Activated T-helper 17 cell treated with anti-CD3 and anti-CD28 coated beads, Interleukin-2, amount 50 U/mL, for 72 hours (primary cell): ENCODE measurements at regions not wholly inside any gene's neighbourhood (a gene's known extent, or its start where the extent isn't known, plus 50 kb on each side); places are given as distances from the start of the nearest gene placed in this dataset.
A peak's percentile ranks its signal among the peaks of the same experiment; 100 is the strongest.

Source experiments
- ATAC-seq: fragments of 150-1000 bp; cut with Tn5 transposase; replicated peaks from 2 replicates; pipeline ENCODE4 v1.10.0; 2021; ENCODE audit warnings: mild to moderate bottlenecking, moderate library complexity
- H3K27ac Mint-ChIP-seq: one replicate; pipeline ENCODE4 v1.8.0; 2022; ENCODE audit warnings: mixed read lengths
- H3K27me3 Mint-ChIP-seq: one replicate; pipeline ENCODE4 v1.8.0; 2022; ENCODE audit warnings: mixed read lengths
- H3K36me3 Mint-ChIP-seq: one replicate; pipeline ENCODE4 v1.8.0; 2022; ENCODE audit warnings: low read depth, mild to moderate bottlenecking, mixed read lengths
- H3K4me1 Mint-ChIP-seq: one replicate; pipeline ENCODE4 v1.8.0; 2022; ENCODE audit warnings: mixed read lengths
- H3K4me3 Mint-ChIP-seq: one replicate; pipeline ENCODE4 v1.8.0; 2022; ENCODE audit warnings: mild to moderate bottlenecking, mixed read lengths
- H3K9me3 Mint-ChIP-seq: one replicate; pipeline ENCODE4 v1.8.0; 2022; ENCODE audit warnings: mixed read lengths

GRCh38 chr1:3981746-3982505 lies 81.9 kb upstream of the C1orf174 start:
- Mint-ChIP-seq H3K4me1 (no peaks in the 10 kb centered on the region), H3K27me3 (peaks cover 17% of the 10 kb centered on the region), H3K9me3 (no peaks in the 10 kb centered on the region), H3K36me3 (no peaks in the 10 kb centered on the region), H3K4me3 (no peak overlapping the region), H3K27ac (no peak overlapping the region)
- ATAC-seq = no peak

GRCh38 chr1:3983181-3983580 lies 83.1 kb upstream of the C1orf174 start:
- Mint-ChIP-seq H3K27me3 (peaks cover 10% of the 10 kb centered on the region), H3K9me3 (no peaks in the 10 kb centered on the region)
- ATAC-seq = no peak

GRCh38 chr1:3984586-3984985 lies 84.5 kb upstream of the C1orf174 start:
- peaks cover 14% of the 10 kb centered on the region for H3K27me3 Mint-ChIP-seq
- no peaks in the 10 kb centered on the region for H3K9me3 Mint-ChIP-seq

More at GRCh38 chr1:3983181-3983580, 83.1 kb upstream of the C1orf174 start:
- H3K4me3 Mint-ChIP-seq = no peak overlapping the region
- H3K27ac Mint-ChIP-seq = no peak overlapping the region
- H3K36me3 Mint-ChIP-seq = no peaks in the 10 kb centered on the region
- no peaks in the 10 kb centered on the region for H3K4me1 Mint-ChIP-seq

GRCh38 chr1:3986686-3987218 lies 86.7 kb upstream of the C1orf174 start:
- ATAC-seq = no peak
- no peaks in the 10 kb centered on the region for H3K36me3 Mint-ChIP-seq
- no peaks in the 10 kb centered on the region for H3K9me3 Mint-ChIP-seq
- H3K27ac Mint-ChIP-seq = no peak overlapping the region
- no peak overlapping the region for H3K4me3 Mint-ChIP-seq
- H3K27me3 Mint-ChIP-seq = peaks cover 21% of the 10 kb centered on the region
- no peaks in the 10 kb centered on the region for H3K4me1 Mint-ChIP-seq

More at GRCh38 chr1:3984586-3984985, 84.5 kb upstream of the C1orf174 start:
- no peak overlapping the region for H3K27ac Mint-ChIP-seq
- ATAC-seq = no peak
- no peaks in the 10 kb centered on the region for H3K36me3 Mint-ChIP-seq
- H3K4me1 Mint-ChIP-seq = no peaks in the 10 kb centered on the region
- no peak overlapping the region for H3K4me3 Mint-ChIP-seq

GRCh38 chr1:3987669-3988235 lies 87.7 kb upstream of the C1orf174 start:
- H3K4me1 Mint-ChIP-seq = peaks cover 5% of the 10 kb centered on the region
- H3K9me3 Mint-ChIP-seq = peaks cover 4% of the 10 kb centered on the region
- no peak overlapping the region for H3K27ac Mint-ChIP-seq
- H3K36me3 Mint-ChIP-seq = peaks cover 8% of the 10 kb centered on the region
- ATAC-seq = no peak
- no peak overlapping the region for H3K4me3 Mint-ChIP-seq
- H3K27me3 Mint-ChIP-seq = peaks cover 23% of the 10 kb centered on the region

GRCh38 chr1:3988431-3988830 lies 88.4 kb upstream of the C1orf174 start:
- no peak overlapping the region for H3K27ac Mint-ChIP-seq
- H3K36me3 Mint-ChIP-seq = peaks cover 8% of the 10 kb centered on the region
- peaks cover 4% of the 10 kb centered on the region for H3K9me3 Mint-ChIP-seq
- no peak overlapping the region for H3K4me3 Mint-ChIP-seq
- no peak for ATAC-seq
- peaks cover 18% of the 10 kb centered on the region for H3K27me3 Mint-ChIP-seq
- H3K4me1 Mint-ChIP-seq = peaks cover 5% of the 10 kb centered on the region

- H3K27me3 Mint-ChIP-seq = peaks cover 21% of the 10 kb centered on the region
- H3K4me1 Mint-ChIP-seq = peaks cover 5% of the 10 kb centered on the region
- H3K36me3 Mint-ChIP-seq = peaks cover 8% of the 10 kb centered on the region
- H3K4me3 Mint-ChIP-seq = no peak overlapping the region
- ATAC-seq = no peak
- H3K27ac Mint-ChIP-seq = no peak overlapping the region
- H3K9me3 Mint-ChIP-seq = peaks cover 4% of the 10 kb centered on the region
Measured at GRCh38 chr1:3989465-3989864, 89.4 kb upstream of the C1orf174 start.

GRCh38 chr1:3992103-3992556 lies 92.1 kb upstream of the C1orf174 start:
- H3K9me3 Mint-ChIP-seq = peaks cover 4% of the 10 kb centered on the region
- ATAC-seq = peak; percentile 32
- peak overlapping the region; percentile 82 for H3K27ac Mint-ChIP-seq
- H3K36me3 Mint-ChIP-seq = peaks cover 8% of the 10 kb centered on the region
- H3K4me1 Mint-ChIP-seq = peaks cover 5% of the 10 kb centered on the region
- H3K4me3 Mint-ChIP-seq = no peak overlapping the region
- H3K27me3 Mint-ChIP-seq = peaks cover 27% of the 10 kb centered on the region

GRCh38 chr1:3992746-3993145 lies 92.7 kb upstream of the C1orf174 start:
- peaks cover 29% of the 10 kb centered on the region for H3K27me3 Mint-ChIP-seq
- H3K36me3 Mint-ChIP-seq = peaks cover 8% of the 10 kb centered on the region
- H3K27ac Mint-ChIP-seq = peak overlapping the region; percentile 82
- ATAC-seq = no peak
- H3K9me3 Mint-ChIP-seq = peaks cover 4% of the 10 kb centered on the region
- H3K4me3 Mint-ChIP-seq = no peak overlapping the region
- H3K4me1 Mint-ChIP-seq = peaks cover 5% of the 10 kb centered on the region

- Mint-ChIP-seq H3K9me3 (peaks cover 4% of the 10 kb centered on the region), H3K4me1 (peaks cover 5% of the 10 kb centered on the region), H3K27me3 (peaks cover 33% of the 10 kb centered on the region), H3K4me3 (no peak overlapping the region), H3K27ac (no peak overlapping the region), H3K36me3 (peaks cover 8% of the 10 kb centered on the region)
- no peak for ATAC-seq
Measured at GRCh38 chr1:3993619-3994375, 93.7 kb upstream of the C1orf174 start.

GRCh38 chr1:3995141-3995780 lies 95.2 kb upstream of the C1orf174 start:
- H3K4me1 Mint-ChIP-seq = peaks cover 5% of the 10 kb centered on the region
- peaks cover 8% of the 10 kb centered on the region for H3K36me3 Mint-ChIP-seq
- H3K9me3 Mint-ChIP-seq = peaks cover 4% of the 10 kb centered on the region
- H3K27me3 Mint-ChIP-seq = peaks cover 32% of the 10 kb centered on the region
- no peak overlapping the region for H3K4me3 Mint-ChIP-seq
- no peak for ATAC-seq
- no peak overlapping the region for H3K27ac Mint-ChIP-seq

GRCh38 chr1:3996846-3997705 lies 97.0 kb upstream of the C1orf174 start:
- Mint-ChIP-seq H3K27ac (no peak overlapping the region), H3K36me3 (peaks cover 5% of the 10 kb centered on the region), H3K27me3 (peaks cover 22% of the 10 kb centered on the region), H3K4me1 (peaks cover 4% of the 10 kb centered on the region), H3K4me3 (no peak overlapping the region), H3K9me3 (peaks cover 3% of the 10 kb centered on the region)
- no peak for ATAC-seq

- Mint-ChIP-seq H3K4me3 (no peak overlapping the region), H3K9me3 (no peaks in the 10 kb centered on the region), H3K4me1 (no peaks in the 10 kb centered on the region), H3K27ac (no peak overlapping the region), H3K27me3 (peaks cover 18% of the 10 kb centered on the region), H3K36me3 (no peaks in the 10 kb centered on the region)
- ATAC-seq = no peak
Measured at GRCh38 chr1:3998086-3998485, 98.0 kb upstream of the C1orf174 start.
